Urinary bladder (tissue), 3 donors: ENCODE measurements at regions not wholly inside any gene's neighbourhood (a gene's known extent, or its start where the extent isn't known, plus 50 kb on each side); places are given as distances from the start of the nearest gene placed in this dataset.
A peak's percentile ranks its signal among the peaks of the same experiment; 100 is the strongest.

Experiments
- DNase-seq: peaks from one replicate; pipeline ENCODE4 v3.0.0-alpha.2; 2015; ENCODE audit errors: extremely low spot score
- H3K27ac ChIP-seq: one replicate; pipeline ENCODE4 v1.5.1; 2013; ENCODE audit warnings: low read depth, mild to moderate bottlenecking, moderate library complexity
- H3K36me3 ChIP-seq: one replicate; pipeline ENCODE4 v1.6.1; 2013; ENCODE audit warnings: mild to moderate bottlenecking, moderate library complexity; ENCODE audit not compliant: insufficient read depth
- H3K4me1 ChIP-seq: one replicate; pipeline ENCODE4 v1.6.1; 2013; ENCODE audit warnings: mild to moderate bottlenecking, moderate library complexity; ENCODE audit not compliant: insufficient read depth
- H3K4me3 ChIP-seq: one replicate; pipeline ENCODE4 v1.5.1; 2013; ENCODE audit warnings: low read depth, low read length
- WGBS: extraction: QIAGEN DNeasy Blood & Tissue Kit; methylation state at CpG from one replicate; pipeline ENCODE4 v1.1.7; 2013; 5-methylcytosine and 5-hydroxymethylcytosine counted together
- donor health status: healthy with polysubstance abuse.
- donor health status: healthy.

GRCh38 chr2:177331466-177331997 lies 61.0 kb upstream of the AGPS start:
- Histone ChIP-seq H3K4me3 (no peak overlapping the region), H3K4me1 (peaks cover 2% of the 10 kb centered on the region), H3K27ac (no peak overlapping the region), H3K36me3 (no peaks in the 10 kb centered on the region)
- no peak for DNase-seq
- WGBS, result 85% methylated on average over 7 of the region's 7 CpGs

DNA sequence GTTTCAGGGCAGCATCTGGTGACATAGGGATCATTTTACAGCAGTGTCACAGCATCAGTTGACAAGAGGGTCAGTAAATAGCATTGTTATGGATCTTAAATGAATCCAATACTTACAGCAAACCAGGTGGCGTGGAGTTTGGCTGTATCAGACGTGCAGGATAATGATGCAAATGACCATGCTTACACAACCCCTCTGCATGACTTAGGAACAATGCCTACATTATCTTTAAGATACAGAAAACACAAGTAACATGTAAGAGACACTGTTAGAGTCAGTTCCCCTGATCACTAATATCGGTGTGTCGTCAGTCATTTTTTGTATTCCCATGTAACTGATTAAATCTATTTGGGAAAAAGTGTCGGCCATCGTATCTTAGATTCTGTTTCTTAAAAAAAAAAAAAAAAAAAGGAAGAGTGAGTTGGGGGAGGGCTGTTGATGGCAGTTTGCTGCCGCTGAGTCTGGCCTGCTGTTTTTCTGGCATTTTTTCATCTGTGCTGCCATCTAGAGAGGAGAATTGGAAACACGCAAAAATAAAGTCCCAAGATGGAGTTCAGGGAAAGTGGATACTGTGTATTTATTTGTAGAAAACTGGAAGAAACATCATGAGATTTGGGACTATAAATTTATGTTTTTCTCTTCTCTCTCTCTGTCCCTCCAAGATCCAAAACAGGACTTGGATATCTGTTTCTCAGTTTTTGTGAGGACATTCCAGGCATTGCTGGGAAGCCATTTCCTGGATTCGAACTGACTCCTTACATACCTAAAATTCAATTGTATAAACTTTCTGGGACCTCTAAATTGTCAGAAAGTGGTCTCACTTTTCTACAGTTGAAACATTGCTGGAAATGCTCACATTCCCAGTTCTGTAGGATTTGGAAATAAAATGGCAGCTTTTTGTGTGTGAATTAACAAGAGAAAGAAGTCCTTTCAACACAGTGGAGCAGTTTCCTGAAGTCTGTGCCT lies 60.3 kb upstream of the AGPS start:
- peak overlapping the region; percentile 32 for H3K27ac ChIP-seq
- WGBS, result 21% methylated on average over 9 of the region's 9 CpGs
- peak; percentile 78 for DNase-seq

GRCh38 chr2:177332992-177333388 lies 59.6 kb upstream of the AGPS start:
- Histone ChIP-seq H3K27ac (no peak overlapping the region), H3K4me3 (no peak overlapping the region), H3K4me1 (peaks cover 2% of the 10 kb centered on the region), H3K36me3 (no peaks in the 10 kb centered on the region)
- DNase-seq, result no peak
- WGBS, result 47% methylated on average over 5 of the region's 5 CpGs

More for the DNA sequence above, 60.3 kb upstream of the AGPS start:
- Histone ChIP-seq H3K4me1 (peaks cover 2% of the 10 kb centered on the region), H3K4me3 (no peak overlapping the region), H3K36me3 (no peaks in the 10 kb centered on the region)

GRCh38 chr2:177334940-177335543 lies 57.5 kb upstream of the AGPS start:
- no peak overlapping the region for H3K4me3 ChIP-seq
- H3K4me1 ChIP-seq, result peaks cover 2% of the 10 kb centered on the region
- WGBS, result 47% methylated on average over 2 of the region's 2 CpGs
- H3K27ac ChIP-seq, result no peak overlapping the region
- no peaks in the 10 kb centered on the region for H3K36me3 ChIP-seq
- DNase-seq, result no peak

DNA sequence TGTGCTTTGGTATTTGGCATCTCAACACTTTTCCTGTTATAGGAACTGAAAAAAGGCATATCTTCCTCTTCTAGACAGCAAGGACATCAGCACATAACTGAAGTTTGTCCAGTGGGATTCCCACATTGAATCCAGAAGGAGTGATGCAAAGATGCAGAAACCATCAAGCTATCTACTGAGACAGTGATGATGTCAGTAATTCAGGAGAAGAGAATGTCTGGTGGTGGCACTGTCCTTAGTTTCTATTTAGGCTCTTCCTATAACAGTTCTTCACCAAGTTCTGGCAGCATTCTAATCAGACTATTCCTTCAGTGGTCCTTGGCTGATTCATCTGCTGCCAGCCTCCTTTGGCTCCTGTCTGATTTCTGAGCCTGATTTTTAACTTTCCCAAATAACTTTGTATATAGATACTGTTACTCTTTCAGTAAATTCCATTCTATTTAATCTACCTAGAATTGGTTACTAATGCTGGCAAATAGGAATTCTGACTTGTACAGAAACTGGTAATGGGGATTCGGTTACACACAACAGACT lies 56.6 kb upstream of the AGPS start:
- WGBS, result 96% methylated on average over 1 of the region's 1 CpG
- H3K4me1 ChIP-seq, result peaks cover 2% of the 10 kb centered on the region
- no peak overlapping the region for H3K4me3 ChIP-seq
- no peak for DNase-seq
- H3K27ac ChIP-seq, result no peak overlapping the region
- H3K36me3 ChIP-seq, result no peaks in the 10 kb centered on the region

- 89% methylated on average over 4 of the region's 4 CpGs for WGBS
- H3K27ac ChIP-seq, result no peak overlapping the region
- no peak for DNase-seq
- H3K4me3 ChIP-seq, result no peak overlapping the region
- no peaks in the 10 kb centered on the region for H3K36me3 ChIP-seq
- H3K4me1 ChIP-seq, result no peaks in the 10 kb centered on the region
These were observed 54.3 kb upstream of the AGPS start for GRCh38 chr2:177338177-177338721.

GRCh38 chr2:177340158-177340557 lies 52.4 kb upstream of the AGPS start:
- no peaks in the 10 kb centered on the region for H3K4me1 ChIP-seq
- H3K27ac ChIP-seq, result no peak overlapping the region

DNA sequence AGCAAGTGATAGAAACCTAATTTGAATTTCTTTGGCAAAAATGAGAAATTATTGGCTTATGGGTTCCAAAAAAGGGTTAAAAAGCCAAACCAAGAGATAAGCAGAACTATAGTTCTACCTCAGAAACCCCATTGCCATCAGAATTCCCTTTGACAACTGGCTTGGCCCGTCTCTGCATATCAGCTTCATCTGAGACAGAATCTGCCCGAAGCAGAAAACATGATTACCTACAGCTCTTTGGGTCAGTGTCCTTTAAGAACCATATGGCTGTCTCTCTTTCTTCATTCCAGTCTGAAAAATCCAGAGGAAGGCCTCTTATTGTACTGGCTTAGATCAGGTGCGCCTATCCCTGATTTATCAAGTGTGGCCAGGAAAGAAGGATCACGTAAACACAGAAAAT lies 49.8 kb upstream of the AGPS start:
- no peak for DNase-seq
- Histone ChIP-seq H3K4me1 (no peaks in the 10 kb centered on the region), H3K4me3 (no peak overlapping the region), H3K27ac (no peak overlapping the region), H3K36me3 (no peaks in the 10 kb centered on the region)
- 88% methylated on average over 4 of the region's 4 CpGs for WGBS

More at GRCh38 chr2:177340158-177340557, 52.4 kb upstream of the AGPS start:
- no peak for DNase-seq
- H3K36me3 ChIP-seq, result no peaks in the 10 kb centered on the region
- H3K4me3 ChIP-seq, result no peak overlapping the region
